GM12891 (cell line): ENCODE measurements at regions not wholly inside any gene's neighbourhood (a gene's known extent, or its start where the extent isn't known, plus 50 kb on each side); places are given as distances from the start of the nearest gene placed in this dataset.

Experiments
- POLR2A ChIP-seq: IDR thresholded peaks from 2 replicates; pipeline ENCODE4 v1.6.1; 2011; ENCODE audit warnings: low read depth, low read length, control low read depth
- POLR2AphosphoS5 ChIP-seq: IDR thresholded peaks from 2 replicates; pipeline ENCODE4 v1.6.1; 2011; ENCODE audit warnings: low read depth, low read length, control low read depth
- TAF1 ChIP-seq: IDR thresholded peaks from 2 replicates; pipeline ENCODE4 v1.6.1; 2011; ENCODE audit warnings: low read depth, low read length, control low read depth

DNA sequence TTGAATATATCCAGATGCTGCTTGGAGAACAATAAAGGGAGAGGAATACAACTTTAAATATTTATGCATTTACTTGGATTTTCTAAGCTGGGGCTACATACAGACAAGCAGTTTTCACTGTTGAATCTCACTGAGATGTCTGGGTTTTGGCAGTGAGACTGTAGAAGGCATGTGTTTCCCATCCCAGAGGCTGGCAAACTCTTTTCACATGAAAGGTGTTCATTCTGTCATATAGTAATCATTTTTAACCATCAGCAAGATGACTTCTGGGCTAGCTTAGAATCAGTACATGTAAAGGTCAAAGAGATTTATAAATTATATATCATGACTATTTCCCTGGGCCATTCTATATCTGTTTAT is 218.7 kb upstream of the SGO1 start:
- TF ChIP-seq POLR2AphosphoS5 (no peak), TAF1 (no peak), POLR2A (no peak)
